ENCODE measurements at regions not wholly inside any gene's neighbourhood (a gene's known extent, or its start where the extent isn't known, plus 50 kb on each side); places are given as distances from the start of the nearest gene placed in this dataset.

DNA sequence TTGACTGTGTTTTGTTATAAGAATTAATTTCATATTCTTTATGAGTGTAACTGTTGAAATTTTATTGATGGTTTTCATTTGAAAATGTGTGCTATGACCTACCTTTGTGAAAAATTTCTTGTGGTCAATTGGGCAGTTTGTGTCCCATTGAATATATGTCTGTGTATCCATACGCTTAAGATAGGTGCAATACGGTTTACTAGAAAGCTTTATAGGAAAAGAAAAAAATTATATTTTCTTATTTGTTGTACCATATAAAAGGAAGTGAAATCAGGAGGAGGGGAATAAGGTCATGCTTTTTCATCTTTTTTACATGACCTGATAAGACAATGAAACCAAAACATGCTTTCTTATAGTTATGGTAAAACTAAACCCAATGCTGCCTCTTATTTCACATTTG, 807.7 kb downstream of the USP25 start:
- 93% methylated on average over 2 of the region's 2 CpGs for WGBS
- no peak overlapping the region for H3K27ac ChIP-seq (ENCODE audit: low read depth in 1 of 2, low read length in 1 of 2)
- peak overlapping the region in 1 of 2 donors; percentile 26 for H3K4me3 ChIP-seq (ENCODE audit: low read length in 2 of 2)
- DNase-seq (ENCODE audit: low read depth in 6 of 9, low spot score in 9 of 9), result no peak
- no peaks in the 10 kb centered on the region for H3K36me3 ChIP-seq (ENCODE audit: control insufficient read depth in 2 of 2, insufficient read depth in 2 of 2, low read length in 1 of 2)
- no peaks in the 10 kb centered on the region for H3K9me3 ChIP-seq (ENCODE audit: control insufficient read depth in 2 of 2, insufficient read depth in 1 of 2, low read length in 1 of 2)
- H3K4me1 ChIP-seq (ENCODE audit: control insufficient read depth in 2 of 2, insufficient read depth in 2 of 2, low read length in 2 of 2), result no peaks in the 10 kb centered on the region
- H3K27me3 ChIP-seq (ENCODE audit: control insufficient read depth in 2 of 2, insufficient read depth in 1 of 2, low read length in 1 of 2), result no peaks in the 10 kb centered on the region

DNA sequence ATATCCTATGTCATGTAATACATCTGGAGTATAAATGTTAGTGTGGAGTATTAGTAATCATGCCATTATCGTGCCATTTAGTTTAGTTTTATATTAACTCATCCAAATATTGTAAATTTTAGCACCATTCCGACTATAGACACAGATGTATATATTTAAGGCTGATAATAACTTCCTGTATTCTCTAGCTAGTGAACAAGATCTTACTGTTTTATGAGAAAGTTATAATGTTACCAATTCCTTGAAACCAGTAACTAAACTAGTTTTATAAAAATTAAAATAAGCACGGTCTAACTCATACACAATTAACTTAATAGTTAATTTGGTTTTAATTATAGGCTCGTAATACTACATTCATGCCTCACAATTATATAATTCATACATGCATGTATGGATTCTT, 808.6 kb downstream of the USP25 start:
- H3K4me3 ChIP-seq (ENCODE audit: low read length in 2 of 2), result no peak overlapping the region
- DNase-seq (ENCODE audit: low read depth in 6 of 9, low spot score in 9 of 9), result no peak

DNA sequence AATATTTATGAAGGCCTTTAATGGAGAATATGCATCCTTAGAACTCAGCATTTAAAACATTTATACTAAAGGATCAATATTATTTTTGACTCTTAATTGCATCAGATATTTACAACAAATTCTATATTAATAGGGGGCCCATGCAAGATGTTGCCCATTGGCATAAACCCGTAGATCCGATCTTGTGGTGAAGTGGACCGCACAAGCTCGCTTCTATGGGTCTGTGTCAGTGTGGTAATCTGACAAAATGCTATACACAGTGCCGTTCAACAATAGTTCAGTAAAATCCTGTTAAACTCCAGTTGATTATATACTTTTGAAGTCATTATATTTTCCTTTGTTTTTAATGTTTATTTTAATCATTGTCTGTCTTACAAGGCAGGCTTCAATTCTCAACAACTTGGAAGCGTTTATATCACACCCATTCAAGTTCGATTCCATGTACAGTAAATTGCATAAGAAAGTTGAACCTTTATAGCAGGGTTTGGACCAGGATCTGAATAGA, 809.2 kb downstream of the USP25 start:
- Histone ChIP-seq H3K4me3 (ENCODE audit: low read length in 2 of 2) (no peak overlapping the region), H3K9me3 (ENCODE audit: control insufficient read depth in 2 of 2, insufficient read depth in 1 of 2, low read length in 1 of 2) (no peaks in the 10 kb centered on the region), H3K4me1 (ENCODE audit: control insufficient read depth in 2 of 2, insufficient read depth in 2 of 2, low read length in 2 of 2) (no peaks in the 10 kb centered on the region), H3K27me3 (ENCODE audit: control insufficient read depth in 2 of 2, insufficient read depth in 1 of 2, low read length in 1 of 2) (no peaks in the 10 kb centered on the region), H3K36me3 (ENCODE audit: control insufficient read depth in 2 of 2, insufficient read depth in 2 of 2, low read length in 1 of 2) (no peaks in the 10 kb centered on the region), H3K27ac (ENCODE audit: low read depth in 1 of 2, low read length in 1 of 2) (no peak overlapping the region)
- WGBS, result 94% methylated on average over 7 of the region's 7 CpGs
- DNase-seq (ENCODE audit: low read depth in 6 of 9, low spot score in 9 of 9), result no peak

More for the DNA sequence above, 808.6 kb downstream of the USP25 start:
- Histone ChIP-seq H3K4me1 (ENCODE audit: control insufficient read depth in 2 of 2, insufficient read depth in 2 of 2, low read length in 2 of 2) (no peaks in the 10 kb centered on the region), H3K36me3 (ENCODE audit: control insufficient read depth in 2 of 2, insufficient read depth in 2 of 2, low read length in 1 of 2) (no peaks in the 10 kb centered on the region), H3K9me3 (ENCODE audit: control insufficient read depth in 2 of 2, insufficient read depth in 1 of 2, low read length in 1 of 2) (no peaks in the 10 kb centered on the region), H3K27me3 (ENCODE audit: control insufficient read depth in 2 of 2, insufficient read depth in 1 of 2, low read length in 1 of 2) (no peaks in the 10 kb centered on the region), H3K27ac (ENCODE audit: low read depth in 1 of 2, low read length in 1 of 2) (no peak overlapping the region)
- WGBS, result 89% methylated on average over 4 of the region's 4 CpGs

DNA sequence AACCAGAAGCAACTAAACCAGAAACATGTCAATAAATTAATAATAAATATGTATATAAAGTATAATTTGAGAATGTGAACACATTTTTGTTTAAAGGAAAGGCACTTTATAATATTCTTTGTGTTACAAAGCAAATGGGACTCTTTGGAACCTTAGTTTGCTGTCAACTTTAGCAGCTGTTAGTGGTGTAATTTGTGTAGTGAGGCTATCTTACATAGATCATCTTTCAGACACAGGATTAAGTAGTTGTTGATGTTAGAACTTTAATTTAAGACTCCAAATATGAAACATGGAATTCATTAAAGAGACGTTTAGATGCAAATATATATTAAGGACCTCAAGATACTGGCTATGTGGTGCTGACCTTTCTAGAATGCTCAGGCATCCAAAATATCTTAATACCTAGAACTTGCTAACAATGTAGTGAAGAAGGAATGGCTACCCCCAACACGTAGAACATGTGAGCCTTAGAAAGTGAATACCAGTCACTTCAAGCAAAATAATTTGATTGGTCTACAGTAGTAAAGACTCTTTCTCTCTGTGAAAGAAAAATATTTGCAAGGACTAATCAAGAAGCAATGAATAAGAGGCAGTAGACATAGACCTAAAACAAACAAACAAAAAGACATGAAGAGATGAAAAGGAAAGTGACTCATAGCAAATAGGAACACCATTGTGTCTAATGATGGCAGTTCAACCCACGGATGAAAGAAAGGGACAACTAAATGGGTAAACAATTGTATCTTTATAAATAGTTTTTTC, 811.4 kb downstream of the USP25 start:
- Histone ChIP-seq H3K27ac (ENCODE audit: low read depth in 1 of 2, low read length in 1 of 2) (no peak overlapping the region), H3K27me3 (ENCODE audit: control insufficient read depth in 2 of 2, insufficient read depth in 1 of 2, low read length in 1 of 2) (no peaks in the 10 kb centered on the region), H3K4me3 (ENCODE audit: low read length in 2 of 2) (no peak overlapping the region), H3K9me3 (ENCODE audit: control insufficient read depth in 2 of 2, insufficient read depth in 1 of 2, low read length in 1 of 2) (no peaks in the 10 kb centered on the region), H3K4me1 (ENCODE audit: control insufficient read depth in 2 of 2, insufficient read depth in 2 of 2, low read length in 2 of 2) (no peaks in the 10 kb centered on the region), H3K36me3 (ENCODE audit: control insufficient read depth in 2 of 2, insufficient read depth in 2 of 2, low read length in 1 of 2) (no peaks in the 10 kb centered on the region)
- no peak for DNase-seq (ENCODE audit: low read depth in 6 of 9, low spot score in 9 of 9)
- 78% methylated on average over 3 of the region's 3 CpGs for WGBS

DNA sequence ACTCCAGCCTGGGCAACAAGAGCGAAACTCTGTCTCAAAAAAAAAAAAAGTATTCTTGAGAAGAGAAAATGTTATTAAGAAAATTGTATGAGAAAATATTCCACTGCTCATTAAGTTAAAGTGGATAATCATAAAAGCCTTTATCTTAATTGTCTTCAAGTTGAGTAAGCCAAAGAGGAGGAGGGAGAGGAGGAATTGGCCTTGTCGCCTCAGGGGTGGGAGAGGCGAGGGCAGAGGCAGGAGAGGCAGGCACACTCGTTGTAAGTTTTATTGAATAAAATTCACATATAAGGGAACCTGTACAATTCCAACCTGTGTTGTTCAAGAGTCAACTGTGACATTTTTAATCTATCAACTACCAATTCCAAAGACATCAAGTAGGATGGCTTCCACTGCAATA, 820.3 kb downstream of the USP25 start:
- H3K27me3 ChIP-seq (ENCODE audit: control insufficient read depth in 2 of 2, insufficient read depth in 1 of 2, low read length in 1 of 2), result no peaks in the 10 kb centered on the region
- WGBS, result 93% methylated on average over 4 of the region's 4 CpGs
- no peak for DNase-seq (ENCODE audit: low read depth in 6 of 9, low spot score in 9 of 9)

DNA sequence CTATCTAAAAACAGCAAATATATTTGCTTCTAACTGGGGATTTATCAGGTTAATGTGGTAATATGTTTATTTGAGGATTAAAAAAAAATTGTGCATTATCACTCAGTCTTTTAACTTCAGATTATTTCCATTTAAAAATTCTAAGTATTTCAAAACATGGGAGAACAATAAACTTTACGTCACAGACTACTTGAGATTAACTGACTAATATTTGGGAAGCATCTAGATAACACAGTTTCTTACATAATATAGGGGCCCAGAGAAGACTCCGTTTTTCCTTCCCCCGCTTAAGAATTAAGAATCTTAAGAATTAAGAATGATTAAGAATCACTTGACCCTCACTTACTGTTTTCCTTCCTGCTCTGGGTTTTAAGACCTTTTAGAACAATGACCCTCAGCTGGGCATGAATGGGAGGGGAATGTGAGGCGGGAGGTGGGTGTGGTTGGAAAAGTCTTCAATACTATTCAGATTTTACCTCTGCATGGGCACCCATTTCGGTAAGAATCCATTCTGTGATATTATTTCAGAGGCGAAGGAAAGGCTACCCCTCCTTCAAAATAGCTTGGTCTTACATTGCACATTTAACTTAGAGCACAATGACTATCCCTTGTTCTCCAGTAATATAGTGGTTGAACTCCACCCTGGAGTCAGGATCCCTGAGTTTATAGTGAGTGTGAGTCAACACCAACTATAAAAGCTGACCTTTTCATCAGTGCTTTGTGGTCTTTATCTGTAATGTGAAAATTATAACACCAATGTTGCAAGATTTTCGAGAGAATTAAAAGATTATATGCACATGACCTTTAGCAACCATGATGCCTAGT, 821.3 kb downstream of the USP25 start:
- no peak overlapping the region for H3K4me3 ChIP-seq (ENCODE audit: low read length in 2 of 2)
- no peaks in the 10 kb centered on the region for H3K27me3 ChIP-seq (ENCODE audit: control insufficient read depth in 2 of 2, insufficient read depth in 1 of 2, low read length in 1 of 2)
- no peaks in the 10 kb centered on the region for H3K4me1 ChIP-seq (ENCODE audit: control insufficient read depth in 2 of 2, insufficient read depth in 2 of 2, low read length in 2 of 2)
- H3K36me3 ChIP-seq (ENCODE audit: control insufficient read depth in 2 of 2, insufficient read depth in 2 of 2, low read length in 1 of 2), result no peaks in the 10 kb centered on the region
- H3K27ac ChIP-seq (ENCODE audit: low read depth in 1 of 2, low read length in 1 of 2), result no peak overlapping the region
- no peaks in the 10 kb centered on the region for H3K9me3 ChIP-seq (ENCODE audit: control insufficient read depth in 2 of 2, insufficient read depth in 1 of 2, low read length in 1 of 2)
- WGBS, result 96% methylated on average over 7 of the region's 7 CpGs
- DNase-seq (ENCODE audit: low read depth in 6 of 9, low spot score in 9 of 9), result no peak

More for the DNA sequence above, 820.3 kb downstream of the USP25 start:
- H3K9me3 ChIP-seq (ENCODE audit: control insufficient read depth in 2 of 2, insufficient read depth in 1 of 2, low read length in 1 of 2), result no peaks in the 10 kb centered on the region
- no peaks in the 10 kb centered on the region for H3K4me1 ChIP-seq (ENCODE audit: control insufficient read depth in 2 of 2, insufficient read depth in 2 of 2, low read length in 2 of 2)
- H3K4me3 ChIP-seq (ENCODE audit: low read length in 2 of 2), result no peak overlapping the region
- H3K27ac ChIP-seq (ENCODE audit: low read depth in 1 of 2, low read length in 1 of 2), result no peak overlapping the region
- H3K36me3 ChIP-seq (ENCODE audit: control insufficient read depth in 2 of 2, insufficient read depth in 2 of 2, low read length in 1 of 2), result no peaks in the 10 kb centered on the region

DNA sequence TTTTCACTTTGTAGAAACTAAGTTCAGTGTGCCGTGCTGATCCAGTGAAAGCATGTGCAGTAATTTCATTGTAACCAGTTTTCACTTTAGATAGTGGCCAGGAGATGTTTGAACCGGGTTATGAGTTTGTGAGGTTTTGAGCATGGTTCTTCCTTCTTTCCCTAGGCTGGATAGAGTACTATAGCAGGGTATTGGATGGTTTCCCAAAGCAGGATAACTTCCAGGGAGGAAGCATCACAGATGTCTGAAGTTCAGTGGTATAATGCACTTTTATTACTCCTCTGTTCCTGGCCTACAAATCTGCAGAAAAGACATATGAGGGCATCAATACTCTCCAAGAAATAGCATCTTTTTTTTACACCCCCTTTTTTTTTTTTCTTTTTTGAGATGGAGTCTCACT, 823.1 kb downstream of the USP25 start:
- H3K4me1 ChIP-seq (ENCODE audit: control insufficient read depth in 2 of 2, insufficient read depth in 2 of 2, low read length in 2 of 2), result no peaks in the 10 kb centered on the region
- 94% methylated on average over 2 of the region's 2 CpGs for WGBS

DNA sequence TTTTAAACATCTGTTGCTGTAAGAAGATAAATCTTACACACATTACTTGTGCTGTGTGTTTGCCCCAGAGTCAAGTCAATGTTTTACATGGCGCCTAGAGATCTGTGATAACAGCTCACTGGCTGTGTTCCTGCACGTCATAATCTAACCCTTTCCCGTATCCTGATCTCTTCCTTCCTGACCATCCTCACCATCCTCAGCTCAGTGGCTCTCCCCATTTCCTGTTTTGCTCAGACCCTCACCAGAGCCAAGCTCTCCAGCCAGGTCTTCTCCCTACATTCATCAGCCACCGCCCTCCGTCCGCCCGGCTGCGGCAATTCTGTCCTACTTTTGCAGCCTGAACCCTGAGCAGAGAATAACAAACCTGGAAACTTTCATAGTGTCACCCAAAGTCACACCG, 824.7 kb downstream of the USP25 start:
- no peaks in the 10 kb centered on the region for H3K4me1 ChIP-seq (ENCODE audit: control insufficient read depth in 2 of 2, insufficient read depth in 2 of 2, low read length in 2 of 2)
- H3K36me3 ChIP-seq (ENCODE audit: control insufficient read depth in 2 of 2, insufficient read depth in 2 of 2, low read length in 1 of 2), result no peaks in the 10 kb centered on the region
- H3K27ac ChIP-seq (ENCODE audit: low read depth in 1 of 2, low read length in 1 of 2), result no peak overlapping the region
- no peaks in the 10 kb centered on the region for H3K9me3 ChIP-seq (ENCODE audit: control insufficient read depth in 2 of 2, insufficient read depth in 1 of 2, low read length in 1 of 2)
- no peak for DNase-seq (ENCODE audit: low read depth in 6 of 9, low spot score in 9 of 9)
- no peaks in the 10 kb centered on the region for H3K27me3 ChIP-seq (ENCODE audit: control insufficient read depth in 2 of 2, insufficient read depth in 1 of 2, low read length in 1 of 2)
- no peak overlapping the region for H3K4me3 ChIP-seq (ENCODE audit: low read length in 2 of 2)
- WGBS, result 98% methylated on average over 9 of the region's 9 CpGs

More for the DNA sequence above, 823.1 kb downstream of the USP25 start:
- H3K9me3 ChIP-seq (ENCODE audit: control insufficient read depth in 2 of 2, insufficient read depth in 1 of 2, low read length in 1 of 2), result no peaks in the 10 kb centered on the region
- no peaks in the 10 kb centered on the region for H3K36me3 ChIP-seq (ENCODE audit: control insufficient read depth in 2 of 2, insufficient read depth in 2 of 2, low read length in 1 of 2)
- no peak overlapping the region for H3K4me3 ChIP-seq (ENCODE audit: low read length in 2 of 2)
- H3K27me3 ChIP-seq (ENCODE audit: control insufficient read depth in 2 of 2, insufficient read depth in 1 of 2, low read length in 1 of 2), result no peaks in the 10 kb centered on the region
- no peak for DNase-seq (ENCODE audit: low read depth in 6 of 9, low spot score in 9 of 9)
- no peak overlapping the region for H3K27ac ChIP-seq (ENCODE audit: low read depth in 1 of 2, low read length in 1 of 2)

DNA sequence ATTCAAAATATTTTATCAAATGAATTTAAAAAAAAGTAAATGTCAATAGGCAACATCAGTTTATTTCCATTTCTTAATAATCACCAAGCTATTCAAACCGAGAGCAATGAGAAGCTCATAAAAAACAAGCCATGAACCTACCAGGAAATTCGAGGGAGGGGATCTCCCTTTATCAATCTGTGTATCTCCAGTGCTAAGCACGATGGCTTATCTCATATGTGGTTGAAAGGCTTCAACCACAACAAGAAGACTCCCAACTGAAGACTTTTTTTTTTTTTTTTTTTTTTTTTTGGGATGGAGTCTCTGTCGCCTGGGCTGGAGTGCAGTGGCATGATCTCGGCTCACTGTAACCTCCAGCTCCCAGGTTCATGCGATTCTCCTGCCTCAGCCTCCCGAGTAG, 833.3 kb downstream of the USP25 start:
- WGBS, result 78% methylated on average over 7 of the region's 7 CpGs
- Histone ChIP-seq H3K27me3 (ENCODE audit: control insufficient read depth in 2 of 2, insufficient read depth in 1 of 2, low read length in 1 of 2) (no peaks in the 10 kb centered on the region), H3K27ac (ENCODE audit: low read depth in 1 of 2, low read length in 1 of 2) (no peak overlapping the region), H3K4me3 (ENCODE audit: low read length in 2 of 2) (no peak overlapping the region), H3K9me3 (ENCODE audit: control insufficient read depth in 2 of 2, insufficient read depth in 1 of 2, low read length in 1 of 2) (no peaks in the 10 kb centered on the region), H3K36me3 (ENCODE audit: control insufficient read depth in 2 of 2, insufficient read depth in 2 of 2, low read length in 1 of 2) (no peaks in the 10 kb centered on the region), H3K4me1 (ENCODE audit: control insufficient read depth in 2 of 2, insufficient read depth in 2 of 2, low read length in 2 of 2) (no peaks in the 10 kb centered on the region)
- DNase-seq (ENCODE audit: low read depth in 6 of 9, low spot score in 9 of 9), result no peak
